Keratinocyte (primary cell): ENCODE measurements at regions not wholly inside any gene's neighbourhood (a gene's known extent, or its start where the extent isn't known, plus 50 kb on each side); places are given as distances from the start of the nearest gene placed in this dataset.

Experiments used
- CTCF ChIP-seq, 3 experiments: IDR thresholded peaks in 1 of 3; conservative IDR thresholded peaks in 1 of 3; optimal IDR thresholded peaks in 1 of 3; 2 replicates in 2 of 3; 3 replicates in 1 of 3; pipeline versions ENCODE3 to v1.5.1; 2011; ENCODE audit warnings: low read length in 3 of 3, mild to moderate bottlenecking in 3 of 3, moderate library complexity in 2 of 3, control low read depth in 1 of 3, inconsistent platforms in 1 of 3; ENCODE audit not compliant: insufficient read depth in 2 of 3; ENCODE audit errors: extremely low read depth in 1 of 3
- EZH2 ChIP-seq: IDR thresholded peaks from one replicate; pipeline ENCODE4 v1.6.1; 2012; ENCODE audit warnings: inconsistent platforms, mild to moderate bottlenecking, low read length, moderate library complexity

GRCh38 chr13:33377825-33378224 lies 92.3 kb upstream of the STARD13 start:
- no peak for TF ChIP-seq CTCF (optimal IDR thresholded peaks at IDR 0.05 in 1 of 3, IDR thresholded peaks at IDR 0.05 in 1 of 3, conservative IDR thresholded peaks at IDR 0.05 in 1 of 3; ENCODE audit: extremely low read depth in 1 of 3, insufficient read depth in 2 of 3, low read length in 3 of 3)
- no peak for TF ChIP-seq EZH2
